Pulmonary artery endothelial cell (primary cell): ENCODE measurements at regions not wholly inside any gene's neighbourhood (a gene's known extent, or its start where the extent isn't known, plus 50 kb on each side); places are given as distances from the start of the nearest gene placed in this dataset.

ENCODE experiments used
- DNase-seq: peaks from one replicate; pipeline ENCODE4 v3.0.0-alpha.2; 2011; ENCODE audit warnings: low read depth, low spot score

GRCh38 chr17:52756746-52757145 lies 598.2 kb upstream of the CA10 start:
- no peak for DNase-seq

GRCh38 chr17:52754838-52755237 lies 596.3 kb upstream of the CA10 start:
- no peak for DNase-seq

GRCh38 chr17:52751051-52751450 lies 592.5 kb upstream of the CA10 start:
- no peak for DNase-seq

GRCh38 chr17:52744179-52744578 lies 585.7 kb upstream of the CA10 start:
- no peak for DNase-seq

- no peak for DNase-seq
These were observed 581.5 kb upstream of the CA10 start for GRCh38 chr17:52740006-52740405.

GRCh38 chr17:52738791-52739190 lies 580.3 kb upstream of the CA10 start:
- DNase-seq, result no peak

- DNase-seq, result no peak
These were observed 578.6 kb upstream of the CA10 start for GRCh38 chr17:52737071-52737470.

- DNase-seq, result no peak
These were observed 574.3 kb upstream of the CA10 start for GRCh38 chr17:52732841-52733240.

GRCh38 chr17:52724578-52724977 lies 566.1 kb upstream of the CA10 start:
- DNase-seq, result no peak

GRCh38 chr17:52721910-52722309 lies 563.4 kb upstream of the CA10 start:
- DNase-seq, result no peak

- DNase-seq, result no peak
These were observed 551.9 kb upstream of the CA10 start for GRCh38 chr17:52710363-52710901.

GRCh38 chr17:52709724-52710123 lies 551.2 kb upstream of the CA10 start:
- no peak for DNase-seq

- DNase-seq, result no peak
These were observed 537.8 kb upstream of the CA10 start for GRCh38 chr17:52696362-52696761.

GRCh38 chr17:52686140-52686539 lies 527.6 kb upstream of the CA10 start:
- DNase-seq, result no peak

- no peak for DNase-seq
These were observed 523.0 kb upstream of the CA10 start for GRCh38 chr17:52681480-52681879.

GRCh38 chr17:52678211-52678610 lies 519.7 kb upstream of the CA10 start:
- DNase-seq, result no peak

- DNase-seq, result no peak
These were observed 516.2 kb upstream of the CA10 start for GRCh38 chr17:52674686-52675085.

- no peak for DNase-seq
These were observed 515.3 kb upstream of the CA10 start for GRCh38 chr17:52673791-52674190.

GRCh38 chr17:52666264-52666663 lies 507.8 kb upstream of the CA10 start:
- no peak for DNase-seq

GRCh38 chr17:52660692-52661091 lies 502.2 kb upstream of the CA10 start:
- DNase-seq, result no peak

- DNase-seq, result no peak
These were observed 494.5 kb upstream of the CA10 start for GRCh38 chr17:52653014-52653413.

GRCh38 chr17:52648995-52649394 lies 490.5 kb upstream of the CA10 start:
- no peak for DNase-seq

- DNase-seq, result no peak
These were observed 488.9 kb upstream of the CA10 start for GRCh38 chr17:52647411-52647810.

- DNase-seq, result no peak
These were observed 477.9 kb upstream of the CA10 start for GRCh38 chr17:52636443-52636842.
